Parathyroid adenoma (tissue), 2 donors: ENCODE measurements at regions not wholly inside any gene's neighbourhood (a gene's known extent, or its start where the extent isn't known, plus 50 kb on each side); places are given as distances from the start of the nearest gene placed in this dataset.

Experiments
- H2AFZ ChIP-seq: fragments of 300-600 bp; sonication (generic); one replicate; pipeline ENCODE4 v1.7.0; 2017; ENCODE audit warnings: antibody characterized with exemption, mild to moderate bottlenecking
- H3K27ac ChIP-seq: fragments of 300-600 bp; sonication (generic); one replicate; pipeline ENCODE4 v1.7.0; 2017
- H3K27me3 ChIP-seq: fragments of 300-600 bp; sonication (generic); one replicate; pipeline ENCODE4 v1.7.0; 2017; ENCODE audit warnings: low read length; ENCODE audit not compliant: control insufficient read depth, insufficient read depth
- H3K36me3 ChIP-seq: fragments of 300-600 bp; sonication (generic); one replicate; pipeline ENCODE4 v1.7.0; 2017; ENCODE audit warnings: low read length; ENCODE audit not compliant: control insufficient read depth, insufficient read depth
- H3K4me1 ChIP-seq: fragments of 300-600 bp; sonication (generic); one replicate; pipeline ENCODE4 v1.7.0; 2017; ENCODE audit warnings: control low read depth
- H3K4me2 ChIP-seq: fragments of 300-600 bp; sonication (generic); one replicate; pipeline ENCODE4 v1.7.0; 2017; ENCODE audit warnings: low read length
- H3K4me3 ChIP-seq: fragments of 300-600 bp; sonication (generic); one replicate; pipeline ENCODE4 v1.7.0; 2017; ENCODE audit warnings: low read depth, low read length
- H3K79me2 ChIP-seq: fragments of 300-600 bp; sonication (generic); one replicate; pipeline ENCODE4 v1.7.0; 2017; ENCODE audit warnings: control low read depth
- H3K9ac ChIP-seq: fragments of 300-600 bp; sonication (generic); one replicate; pipeline ENCODE4 v1.7.0; 2017; ENCODE audit warnings: mild to moderate bottlenecking
- H3K9me3 ChIP-seq: fragments of 300-600 bp; sonication (generic); one replicate; pipeline ENCODE4 v1.7.0; 2017; ENCODE audit warnings: low read length; ENCODE audit not compliant: control insufficient read depth
- TF ChIP-seq, protein P1 (sequence below): fragments of 300-600 bp; sonication (generic); IDR thresholded peaks from one replicate; pipeline ENCODE4 v1.7.0; 2017; ENCODE audit warnings: antibody characterized with exemption, mild to moderate bottlenecking
- donor health status: primary hyperparathyroidism.

DNA sequence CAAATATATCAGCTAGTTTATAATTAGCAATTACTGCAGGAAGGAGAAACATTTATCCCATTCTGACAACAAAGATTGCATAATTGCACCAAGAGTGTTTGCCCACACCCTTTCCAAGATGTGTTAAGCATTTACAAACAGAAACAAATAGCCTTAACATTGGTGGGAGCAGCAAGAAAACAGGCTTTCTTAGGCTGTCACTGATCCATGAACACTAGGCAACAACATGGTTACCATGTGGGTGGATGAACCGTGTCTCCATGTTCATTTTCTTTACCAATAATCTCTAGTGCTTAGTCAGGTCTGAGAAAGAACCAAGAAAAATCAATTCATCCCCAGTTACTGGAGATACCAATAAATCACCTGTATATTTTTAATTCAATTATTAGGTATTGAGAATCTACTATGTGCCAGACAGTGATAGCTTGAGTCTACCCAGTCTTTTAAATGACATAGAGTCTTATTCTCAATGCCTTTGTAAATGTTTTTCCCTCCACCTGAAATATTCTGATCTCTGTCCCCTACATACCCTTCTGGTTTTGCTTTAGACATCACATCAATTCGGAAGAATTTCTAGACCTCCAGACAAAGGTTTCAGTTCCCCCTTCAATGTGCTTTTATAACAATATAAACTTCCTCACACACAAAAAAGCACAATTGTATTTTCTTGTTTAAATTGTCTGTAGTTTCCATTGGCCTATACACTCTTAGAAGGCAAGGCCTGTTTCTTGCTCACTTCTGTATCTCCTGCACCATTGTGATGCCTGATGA, 286.6 kb downstream of the PPP1R2C start:
- Histone ChIP-seq H3K27me3 (no peaks in the 10 kb centered on the region), H3K4me3 (no peak overlapping the region), H3K9ac (no peak overlapping the region), H3K79me2 (no peaks in the 10 kb centered on the region), H3K9me3 (no peaks in the 10 kb centered on the region), H3K36me3 (no peaks in the 10 kb centered on the region), H2AFZ (no peak overlapping the region), H3K4me1 (no peaks in the 10 kb centered on the region), H3K4me2 (no peak overlapping the region), H3K27ac (no peak overlapping the region)
- TF ChIP-seq, protein P1, sequence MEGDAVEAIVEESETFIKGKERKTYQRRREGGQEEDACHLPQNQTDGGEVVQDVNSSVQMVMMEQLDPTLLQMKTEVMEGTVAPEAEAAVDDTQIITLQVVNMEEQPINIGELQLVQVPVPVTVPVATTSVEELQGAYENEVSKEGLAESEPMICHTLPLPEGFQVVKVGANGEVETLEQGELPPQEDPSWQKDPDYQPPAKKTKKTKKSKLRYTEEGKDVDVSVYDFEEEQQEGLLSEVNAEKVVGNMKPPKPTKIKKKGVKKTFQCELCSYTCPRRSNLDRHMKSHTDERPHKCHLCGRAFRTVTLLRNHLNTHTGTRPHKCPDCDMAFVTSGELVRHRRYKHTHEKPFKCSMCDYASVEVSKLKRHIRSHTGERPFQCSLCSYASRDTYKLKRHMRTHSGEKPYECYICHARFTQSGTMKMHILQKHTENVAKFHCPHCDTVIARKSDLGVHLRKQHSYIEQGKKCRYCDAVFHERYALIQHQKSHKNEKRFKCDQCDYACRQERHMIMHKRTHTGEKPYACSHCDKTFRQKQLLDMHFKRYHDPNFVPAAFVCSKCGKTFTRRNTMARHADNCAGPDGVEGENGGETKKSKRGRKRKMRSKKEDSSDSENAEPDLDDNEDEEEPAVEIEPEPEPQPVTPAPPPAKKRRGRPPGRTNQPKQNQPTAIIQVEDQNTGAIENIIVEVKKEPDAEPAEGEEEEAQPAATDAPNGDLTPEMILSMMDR, result no peak

- Histone ChIP-seq H3K79me2 (no peaks in the 10 kb centered on the region), H3K27me3 (no peaks in the 10 kb centered on the region), H3K9ac (no peak overlapping the region), H2AFZ (no peak overlapping the region), H3K4me1 (no peaks in the 10 kb centered on the region), H3K27ac (no peak overlapping the region), H3K4me3 (no peak overlapping the region), H3K4me2 (no peak overlapping the region), H3K9me3 (no peaks in the 10 kb centered on the region), H3K36me3 (no peaks in the 10 kb centered on the region)
- TF ChIP-seq, protein P1, result no peak
These were observed 287.9 kb downstream of the PPP1R2C start for GRCh38 chrX:42490111-42490510.

DNA sequence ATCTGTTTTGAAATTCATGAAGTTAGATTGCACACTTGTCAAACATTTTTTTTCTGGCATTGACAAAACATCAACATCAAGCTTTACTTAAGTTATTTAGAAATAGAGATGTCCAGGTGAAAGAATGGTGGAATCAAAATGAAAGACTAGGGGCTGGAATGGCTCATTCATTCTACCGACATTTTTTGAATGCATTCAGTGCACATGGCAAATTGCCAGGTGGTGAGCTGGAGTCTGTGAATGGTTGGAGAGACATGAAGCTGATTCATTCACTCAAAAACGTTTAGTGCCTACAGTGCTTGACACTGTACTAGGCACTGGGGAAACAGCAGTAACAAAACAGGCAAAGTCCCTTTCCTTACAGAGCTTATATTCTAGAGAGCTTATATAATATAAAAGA, 292.4 kb downstream of the PPP1R2C start:
- Histone ChIP-seq H3K79me2 (no peaks in the 10 kb centered on the region), H3K4me1 (no peaks in the 10 kb centered on the region), H3K4me2 (no peak overlapping the region), H3K9ac (no peak overlapping the region), H3K27me3 (no peaks in the 10 kb centered on the region), H3K36me3 (no peaks in the 10 kb centered on the region), H2AFZ (no peak overlapping the region), H3K4me3 (no peak overlapping the region), H3K9me3 (no peaks in the 10 kb centered on the region), H3K27ac (no peak overlapping the region)
- TF ChIP-seq, protein P1, result no peak

DNA sequence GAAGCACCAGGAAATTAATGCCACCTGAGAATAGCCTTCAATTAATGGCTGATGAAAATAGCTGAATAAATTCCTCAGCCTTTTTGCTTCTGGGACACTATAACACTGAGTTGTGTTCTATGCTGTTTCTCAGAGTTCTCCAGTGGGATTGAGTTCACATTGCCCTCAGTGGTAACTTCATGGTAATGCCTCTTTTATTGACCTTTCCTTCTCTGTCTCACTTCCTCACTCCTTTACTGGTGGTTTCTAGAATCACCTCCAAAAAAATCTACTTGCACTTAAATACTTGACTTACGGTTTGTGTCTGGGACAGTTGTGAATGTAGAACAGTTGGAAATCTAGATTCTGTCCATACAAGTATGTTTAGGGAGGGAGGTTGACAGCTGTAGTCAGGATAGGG, 293.7 kb downstream of the PPP1R2C start:
- H3K4me2 ChIP-seq, result no peak overlapping the region
- H3K27ac ChIP-seq, result no peak overlapping the region
- H3K4me3 ChIP-seq, result no peak overlapping the region
- no peaks in the 10 kb centered on the region for H3K27me3 ChIP-seq
- H3K36me3 ChIP-seq, result no peaks in the 10 kb centered on the region
- H3K9me3 ChIP-seq, result no peaks in the 10 kb centered on the region
- H3K4me1 ChIP-seq, result no peaks in the 10 kb centered on the region
- H3K79me2 ChIP-seq, result no peaks in the 10 kb centered on the region
- no peak overlapping the region for H3K9ac ChIP-seq
- TF ChIP-seq, protein P1, result no peak
- H2AFZ ChIP-seq, result no peak overlapping the region

- H3K9ac ChIP-seq, result no peak overlapping the region
- no peak overlapping the region for H3K27ac ChIP-seq
- no peak overlapping the region for H3K4me3 ChIP-seq
- H3K4me1 ChIP-seq, result no peaks in the 10 kb centered on the region
- H3K9me3 ChIP-seq, result no peaks in the 10 kb centered on the region
- no peak overlapping the region for H3K4me2 ChIP-seq
- no peaks in the 10 kb centered on the region for H3K27me3 ChIP-seq
- H3K79me2 ChIP-seq, result no peaks in the 10 kb centered on the region
- no peak overlapping the region for H2AFZ ChIP-seq
- TF ChIP-seq, protein P1, result no peak
- H3K36me3 ChIP-seq, result no peaks in the 10 kb centered on the region
These were observed 300.6 kb downstream of the PPP1R2C start for GRCh38 chrX:42477396-42477795.
